Erythroblast (primary cell): ENCODE measurements at regions not wholly inside any gene's neighbourhood (a gene's known extent, or its start where the extent isn't known, plus 50 kb on each side); places are given as distances from the start of the nearest gene placed in this dataset.

Experiments
- GATA1 ChIP-seq: IDR thresholded peaks from 2 replicates; pipeline ENCODE4 v1.6.1; 2011; ENCODE audit warnings: low read depth, mild to moderate bottlenecking, control low read depth, low read length, moderate library complexity
- POLR2A ChIP-seq: IDR thresholded peaks from 2 replicates; pipeline ENCODE4 v1.6.1; 2011; ENCODE audit warnings: mild to moderate bottlenecking, low read length

DNA sequence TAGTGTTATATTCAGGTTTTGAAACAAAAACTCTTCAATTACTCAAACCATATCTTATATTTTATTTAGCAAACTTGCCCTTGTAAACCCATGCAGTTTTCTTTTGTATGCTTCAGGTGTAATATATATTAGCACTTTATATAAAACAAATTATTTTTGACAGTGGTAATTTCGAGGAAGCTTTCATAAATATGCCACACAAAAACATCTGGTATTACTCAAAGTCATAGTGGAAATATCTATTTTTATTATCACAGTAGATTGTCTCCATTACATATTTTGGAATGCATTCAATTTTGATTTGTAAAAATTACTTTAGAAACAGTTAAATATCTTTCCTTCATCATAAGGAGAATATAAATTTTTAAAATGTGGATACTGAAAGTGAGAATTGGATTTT, 89.1 kb upstream of the FIBIN start:
- TF ChIP-seq POLR2A: no peak
- no peak for TF ChIP-seq GATA1
